MCF 10A (cell line): ENCODE measurements at regions not wholly inside any gene's neighbourhood (a gene's known extent, or its start where the extent isn't known, plus 50 kb on each side); places are given as distances from the start of the nearest gene placed in this dataset.

ENCODE experiments used
- BruUV-seq: library from RNA; stranded (reverse); fragments of 400-500 nt; replicated peaks from 2 replicates; lab custom pipeline; 2021; lab: Mats Ljungman, UMichigan
- CTCF ChIA-PET: fragments of 300-600 bp; sonication (Branson Sonifier 250); formaldehyde crosslinking; extraction: SDS; loops from one replicate; lab custom pipeline; 2021; ENCODE audit warnings: antibody characterized with exemption, inconsistent platforms; lab: Yijun Ruan, JAX
- POLR2A ChIA-PET: fragments of 300-600, 350-650 bp; sonication (Branson Sonifier 250); formaldehyde crosslinking; extraction: SDS; loops from one replicate; lab custom pipeline; 2020; ENCODE audit warnings: antibody characterized with exemption, inconsistent platforms; lab: Yijun Ruan, JAX
- DNase-seq: peaks from one replicate; pipeline ENCODE4 v3.0.0-alpha.2; 2018; ENCODE audit not compliant: unreplicated experiment
- H3K27ac Mint-ChIP-seq: one replicate; pipeline ENCODE4 v1.8.0; 2022; ENCODE audit warnings: mild to moderate bottlenecking, low read depth, mixed read lengths; ENCODE audit not compliant: unreplicated experiment
- H3K27me3 Mint-ChIP-seq: one replicate; pipeline ENCODE4 v1.8.0; 2022; ENCODE audit warnings: mixed read lengths; ENCODE audit not compliant: insufficient read depth, unreplicated experiment
- H3K36me3 Mint-ChIP-seq: one replicate; pipeline ENCODE4 v1.8.0; 2022; ENCODE audit warnings: mild to moderate bottlenecking, moderate library complexity, mixed read lengths; ENCODE audit not compliant: insufficient read depth, unreplicated experiment
- H3K4me1 Mint-ChIP-seq: one replicate; pipeline ENCODE4 v1.8.0; 2022; ENCODE audit warnings: mixed read lengths; ENCODE audit not compliant: insufficient read depth, unreplicated experiment
- H3K4me3 Mint-ChIP-seq: one replicate; pipeline ENCODE4 v1.8.0; 2022; ENCODE audit warnings: mild to moderate bottlenecking, moderate library complexity, mixed read lengths; ENCODE audit not compliant: unreplicated experiment
- H3K9me3 Mint-ChIP-seq: one replicate; pipeline ENCODE4 v1.8.0; 2022; ENCODE audit warnings: mixed read lengths; ENCODE audit not compliant: unreplicated experiment
- CTCF ChIP-seq: fragments of 200-600 bp; IDR thresholded peaks from one replicate; pipeline ENCODE4 v1.8.0; 2022; ENCODE audit warnings: antibody characterized with exemption, mild to moderate bottlenecking; ENCODE audit not compliant: unreplicated experiment
- intact Hi-C: fragments of 100-400 bp; cut with micrococcal nuclease; formaldehyde crosslinking; loops from 2 replicates; pipeline ENCODE4 v1.14.1; 2022

- Mint-ChIP-seq H3K27ac (no peak overlapping the region), H3K9me3 (no peaks in the 10 kb centered on the region), H3K4me3 (no peak overlapping the region), H3K4me1 (no peaks in the 10 kb centered on the region), H3K36me3 (no peaks in the 10 kb centered on the region), H3K27me3 (no peaks in the 10 kb centered on the region)
- intact Hi-C loops: no loop called here
- ChIA-PET POLR2A (no interaction called here), CTCF (interaction anchor here (0.7 kb wide), 1 partner anchor 30 kb away, joined by 4 read pairs; no protein-coding TSS in a partner anchor)
- TF ChIP-seq CTCF: no peak
- no peak for DNase-seq
- no TSS peak for BruUV-seq
Observed at GRCh38 chr6:1057490-1058135, 254.3 kb upstream of the FOXQ1 start.

GRCh38 chr6:1055015-1055921 is 256.6 kb upstream of the FOXQ1 start:
- H3K4me1 Mint-ChIP-seq: no peaks in the 10 kb centered on the region
- no peak overlapping the region for H3K27ac Mint-ChIP-seq

DNA sequence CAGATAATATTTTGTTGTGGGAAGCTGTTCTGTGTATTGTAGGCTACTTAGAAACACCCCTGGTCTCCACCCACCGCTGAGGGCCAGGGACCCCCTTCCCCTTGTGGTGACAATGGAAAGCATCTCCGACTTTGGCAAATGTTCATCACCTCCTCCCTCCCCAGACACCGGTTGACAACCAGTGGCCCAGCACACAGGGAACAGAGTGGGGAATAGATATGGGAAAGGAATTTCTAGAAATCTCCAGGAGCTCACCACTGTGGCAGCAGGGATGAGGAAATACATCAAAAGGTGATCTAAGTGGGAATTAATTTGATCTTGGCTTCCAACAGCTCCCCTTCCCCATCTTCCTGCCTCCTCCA is 257.3 kb upstream of the FOXQ1 start:
- no peaks in the 10 kb centered on the region for H3K27me3 Mint-ChIP-seq
- intact Hi-C loops: no loop called here
- no peak for DNase-seq
- H3K4me1 Mint-ChIP-seq: no peaks in the 10 kb centered on the region
- no peak for TF ChIP-seq CTCF
- no peak overlapping the region for H3K4me3 Mint-ChIP-seq
- no peaks in the 10 kb centered on the region for H3K36me3 Mint-ChIP-seq
- no TSS peak for BruUV-seq
- no peaks in the 10 kb centered on the region for H3K9me3 Mint-ChIP-seq
- ChIA-PET POLR2A (no interaction called here), CTCF (no interaction called here)
- H3K27ac Mint-ChIP-seq: no peak overlapping the region

More at GRCh38 chr6:1055015-1055921, 256.6 kb upstream of the FOXQ1 start:
- POLR2A ChIA-PET: no interaction called here
- no TSS peak for BruUV-seq
- Mint-ChIP-seq H3K4me3 (no peak overlapping the region), H3K9me3 (no peaks in the 10 kb centered on the region), H3K36me3 (no peaks in the 10 kb centered on the region), H3K27me3 (no peaks in the 10 kb centered on the region)
- intact Hi-C loops: no loop called here
- CTCF ChIA-PET: no interaction called here
- no peak for TF ChIP-seq CTCF
- no peak for DNase-seq

GRCh38 chr6:1053586-1053985 is 258.3 kb upstream of the FOXQ1 start:
- H3K27me3 Mint-ChIP-seq: peaks cover under 1% of the 10 kb centered on the region
- DNase-seq: no peak
- TF ChIP-seq CTCF: no peak
- no peaks in the 10 kb centered on the region for H3K36me3 Mint-ChIP-seq
- no TSS peak for BruUV-seq
- intact Hi-C loops: no loop called here
- no peaks in the 10 kb centered on the region for H3K4me1 Mint-ChIP-seq
- no peak overlapping the region for H3K27ac Mint-ChIP-seq
- ChIA-PET POLR2A (no interaction called here), CTCF (no interaction called here)
- no peaks in the 10 kb centered on the region for H3K9me3 Mint-ChIP-seq
- no peak overlapping the region for H3K4me3 Mint-ChIP-seq
